HG02642 (cell line): ENCODE measurements at regions not wholly inside any gene's neighbourhood (a gene's known extent, or its start where the extent isn't known, plus 50 kb on each side); places are given as distances from the start of the nearest gene placed in this dataset.
A peak's percentile ranks its signal among the peaks of the same experiment; 100 is the strongest.

Source experiments
- ATAC-seq: cut with Tn5 transposase; IDR thresholded peaks from one replicate; pipeline ENCODE4 v1.9.1; 2021; ENCODE audit warnings: mild to moderate bottlenecking; ENCODE audit not compliant: unreplicated experiment, poor library complexity

DNA sequence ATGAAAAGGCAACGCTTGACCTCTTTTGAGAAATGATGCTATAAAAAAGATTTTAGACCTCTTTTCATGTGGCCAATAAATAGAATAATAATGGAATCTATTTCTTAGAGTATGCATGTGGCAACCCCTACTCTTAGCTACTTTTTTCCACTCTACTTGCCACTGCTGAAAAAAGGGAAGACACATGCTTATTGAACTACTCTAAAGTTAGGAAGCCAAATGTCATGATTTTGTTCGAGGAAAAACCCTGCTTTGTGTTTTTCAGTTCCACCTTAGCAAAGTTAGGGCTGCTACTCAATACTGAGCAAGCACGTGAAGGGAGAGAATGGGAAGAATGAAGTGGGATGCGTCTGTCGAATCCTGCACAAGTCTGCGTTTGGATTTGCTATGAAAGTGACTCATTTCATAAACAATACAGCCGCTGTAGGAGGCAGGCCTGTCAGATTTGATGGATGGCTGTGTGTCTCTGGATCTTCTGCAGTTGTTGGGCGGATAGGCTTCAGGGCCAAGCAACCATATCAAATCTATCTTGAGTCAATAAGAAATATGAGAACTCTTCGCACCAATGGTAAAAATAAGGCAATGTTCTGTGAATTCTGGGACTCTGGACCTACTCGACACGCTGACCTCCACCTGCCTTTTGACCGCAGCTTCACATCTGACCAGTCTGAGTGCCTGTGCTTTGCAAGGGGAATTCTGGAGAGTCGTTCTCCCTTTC lies 333.6 kb downstream of the PIK3R1 start:
- no peak for ATAC-seq

DNA sequence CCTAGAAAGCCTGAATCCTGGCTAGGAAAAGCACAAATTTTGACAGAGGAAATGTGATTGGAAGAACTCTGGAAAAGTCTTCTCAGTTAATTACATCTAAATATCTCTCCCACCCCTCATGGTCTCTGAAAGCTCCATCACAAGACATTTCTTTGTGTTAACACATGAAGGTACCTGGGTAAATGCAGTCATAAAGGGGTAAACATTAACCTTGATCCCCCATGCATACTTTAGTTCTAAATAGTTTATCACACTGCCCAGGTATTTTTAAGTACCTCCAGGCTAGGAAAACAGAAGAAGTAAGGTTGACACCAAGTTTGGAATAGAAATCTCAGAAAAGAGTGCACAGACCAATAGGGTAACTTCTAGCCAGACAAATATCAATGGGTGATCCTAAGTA lies 334.5 kb downstream of the PIK3R1 start:
- no peak for ATAC-seq

DNA sequence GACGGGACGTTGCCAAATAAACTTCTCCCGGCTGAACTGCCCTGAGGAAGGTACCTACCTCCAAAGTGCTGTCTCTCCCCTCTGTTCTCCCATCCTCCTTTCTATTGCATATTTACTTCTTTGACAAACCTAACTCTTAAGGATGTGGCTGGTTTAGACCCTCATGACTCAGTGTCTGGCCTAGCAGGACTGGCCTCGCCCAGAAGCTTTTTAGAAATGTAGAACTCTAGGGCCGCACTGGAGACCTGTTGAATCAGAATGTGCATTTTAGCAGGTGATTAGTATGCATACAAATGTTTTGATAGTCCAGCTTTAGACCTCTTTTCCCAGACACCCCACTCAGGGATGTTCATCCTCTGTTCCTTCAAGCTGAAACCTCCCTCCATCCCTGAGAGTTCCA lies 335.9 kb downstream of the PIK3R1 start:
- no peak for ATAC-seq

GRCh38 chr5:68554571-68555279 lies 339.2 kb downstream of the PIK3R1 start:
- ATAC-seq, result no peak

DNA sequence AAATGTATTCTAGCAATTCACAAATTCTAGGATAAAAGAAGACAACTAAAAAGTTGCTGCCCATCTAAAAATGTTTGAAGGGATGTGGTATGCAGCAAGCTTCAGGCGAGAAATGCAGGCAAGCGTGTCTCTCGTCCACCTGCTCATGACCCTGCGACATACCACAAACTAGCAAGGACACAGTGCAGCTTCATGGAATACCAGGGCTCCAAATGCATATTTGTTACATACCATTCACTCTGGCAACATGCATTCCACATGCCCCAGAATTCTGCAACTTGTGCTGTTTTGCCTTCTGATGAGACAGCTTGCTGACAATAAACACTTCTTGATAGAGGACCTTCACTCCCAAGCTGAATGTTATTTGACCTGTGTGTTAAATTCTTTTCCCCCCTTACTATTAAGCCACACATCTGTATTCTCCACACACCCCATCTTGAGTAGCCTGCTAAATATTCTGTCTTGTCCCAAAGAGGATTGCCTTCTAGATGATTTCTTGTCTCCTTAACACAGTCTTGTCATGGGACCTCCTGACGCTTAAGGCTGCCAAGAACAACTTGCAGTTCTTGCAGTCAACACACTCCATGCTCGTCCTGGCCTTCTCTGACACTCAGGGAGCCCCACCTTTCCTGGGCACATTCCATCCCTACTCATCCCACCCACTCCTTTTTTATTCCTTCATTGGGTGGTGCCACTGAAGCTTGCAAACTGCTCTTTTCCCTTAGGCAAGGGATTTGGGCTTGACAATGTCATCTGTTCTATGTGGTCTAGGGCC lies 340.5 kb downstream of the PIK3R1 start:
- ATAC-seq, result no peak

DNA sequence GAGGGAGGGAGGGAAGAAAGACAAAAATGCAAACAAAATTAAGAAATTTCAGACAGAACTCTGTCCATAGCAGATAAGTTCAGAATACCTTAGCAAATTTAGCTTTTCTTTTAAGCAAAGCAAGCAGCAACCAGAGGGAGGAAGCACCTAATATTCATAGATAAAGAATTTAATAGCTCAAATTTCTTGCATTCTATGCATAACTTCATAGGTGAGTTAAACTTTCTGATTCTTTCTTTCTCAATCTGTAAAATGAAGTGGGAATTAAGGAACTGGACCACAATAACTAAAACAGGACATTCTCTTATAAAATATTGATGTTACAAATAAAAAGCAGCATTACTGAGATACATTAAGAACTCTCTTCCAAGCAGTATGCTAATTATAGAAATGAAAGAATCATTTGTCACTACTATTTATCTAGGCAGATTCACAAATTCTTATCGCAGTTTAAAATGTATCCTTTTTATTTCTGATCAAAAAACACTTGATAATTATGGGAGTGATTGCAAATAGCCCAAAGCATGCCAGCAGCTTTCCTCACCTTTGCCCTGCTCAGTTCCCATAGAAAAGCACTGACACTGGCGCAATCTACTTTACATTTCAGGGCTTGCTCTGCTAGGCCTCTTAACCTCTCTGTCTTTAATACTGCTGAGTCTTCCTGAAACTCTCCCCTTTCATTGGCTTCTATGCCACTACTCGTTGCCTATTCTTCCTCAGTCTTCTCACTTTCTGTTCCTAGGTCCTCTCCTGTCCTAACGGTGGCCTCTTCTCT lies 341.8 kb downstream of the PIK3R1 start:
- no peak for ATAC-seq

DNA sequence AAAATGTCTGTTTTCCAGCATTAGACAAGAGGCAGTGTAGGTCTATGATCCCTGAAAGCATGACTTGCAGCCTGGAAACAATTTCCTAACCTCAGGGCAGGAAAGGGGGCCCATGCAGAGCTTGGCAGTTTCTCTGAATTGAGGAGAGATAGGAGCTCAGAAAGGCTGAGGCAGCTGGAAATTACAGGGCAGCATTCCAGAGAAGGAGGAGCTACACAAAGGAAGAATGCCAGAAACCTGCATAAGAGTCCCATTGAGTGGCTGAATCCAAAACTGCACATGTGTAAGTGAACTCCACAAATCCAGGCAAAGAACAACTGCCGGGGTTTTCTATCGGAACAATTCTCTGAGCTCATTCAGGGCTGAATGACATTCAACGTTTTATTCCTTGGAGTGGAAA lies 346.8 kb downstream of the PIK3R1 start:
- no peak for ATAC-seq

- ATAC-seq, result peak; percentile 93
Observed at GRCh38 chr5:68565427-68565826, 349.9 kb downstream of the PIK3R1 start.

DNA sequence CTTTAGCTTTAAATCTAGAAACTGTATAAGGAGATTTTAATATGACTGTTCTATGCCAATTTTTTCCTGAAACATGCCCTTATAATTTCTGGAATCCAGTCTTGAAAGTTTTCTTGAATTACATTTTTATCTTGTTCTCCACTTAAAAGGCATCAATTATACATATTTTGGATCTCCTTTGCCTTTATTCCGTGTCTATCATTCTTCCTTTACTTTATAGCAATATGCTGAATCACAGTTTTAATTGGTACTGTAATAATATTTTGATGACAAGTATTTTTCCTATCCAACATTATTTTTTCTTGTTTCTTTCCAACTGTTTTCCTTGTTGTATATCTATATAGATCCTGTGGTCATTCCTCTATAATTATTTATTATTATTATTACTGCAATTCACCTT lies 361.2 kb downstream of the PIK3R1 start:
- ATAC-seq, result no peak

DNA sequence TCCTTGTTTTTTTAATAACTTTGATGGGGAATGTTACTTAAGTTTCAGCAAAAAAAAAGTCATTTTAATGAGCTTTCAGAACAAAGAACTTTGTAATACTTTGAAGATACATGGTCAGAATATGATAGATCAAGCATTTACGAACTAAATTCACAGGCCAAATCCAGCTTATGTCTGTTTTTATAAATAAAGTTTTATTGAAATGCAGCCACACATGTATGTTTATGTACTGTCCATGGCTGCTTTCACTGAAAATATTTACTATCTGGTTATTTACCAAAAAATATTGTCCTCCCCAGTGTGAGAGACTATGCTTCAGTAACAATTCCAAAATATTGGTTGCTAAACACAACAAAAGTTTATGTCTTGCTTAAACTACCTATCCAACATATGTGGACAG lies 366.7 kb downstream of the PIK3R1 start:
- ATAC-seq, result no peak

- ATAC-seq, result no peak
Observed at GRCh38 chr5:68587171-68587570, 371.6 kb downstream of the PIK3R1 start.

- no peak for ATAC-seq
Observed at GRCh38 chr5:68591850-68592249, 376.3 kb downstream of the PIK3R1 start.

GRCh38 chr5:68592351-68592750 lies 376.8 kb downstream of the PIK3R1 start:
- no peak for ATAC-seq

DNA sequence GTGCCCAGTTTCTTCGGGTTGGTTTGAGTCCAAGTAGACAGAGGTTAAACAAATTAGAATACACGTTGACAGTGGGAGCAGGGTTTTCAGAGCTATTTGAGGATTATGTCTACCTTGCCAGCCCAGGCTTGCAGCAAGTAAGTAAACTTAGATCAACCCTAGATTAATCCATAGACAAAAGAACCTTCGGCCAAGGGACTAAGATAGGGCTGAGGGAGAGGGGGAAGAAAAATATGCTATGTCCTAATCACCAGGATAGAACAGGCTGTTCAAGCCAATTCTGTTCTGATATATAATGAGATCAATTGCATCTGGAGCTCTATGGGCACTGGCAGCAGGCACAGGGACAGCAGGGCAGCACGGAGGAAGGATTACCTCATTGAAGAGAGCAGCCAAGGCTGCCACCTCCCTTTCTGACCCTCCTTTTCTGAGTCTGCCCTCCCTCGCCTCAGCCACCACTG lies 377.7 kb downstream of the PIK3R1 start:
- ATAC-seq, result no peak

GRCh38 chr5:68612972-68613371 lies 397.4 kb downstream of the PIK3R1 start:
- no peak for ATAC-seq

- ATAC-seq, result no peak
Observed at GRCh38 chr5:68618501-68618900, 402.9 kb downstream of the PIK3R1 start.

GRCh38 chr5:68627001-68627400 lies 411.4 kb downstream of the PIK3R1 start:
- ATAC-seq, result no peak

DNA sequence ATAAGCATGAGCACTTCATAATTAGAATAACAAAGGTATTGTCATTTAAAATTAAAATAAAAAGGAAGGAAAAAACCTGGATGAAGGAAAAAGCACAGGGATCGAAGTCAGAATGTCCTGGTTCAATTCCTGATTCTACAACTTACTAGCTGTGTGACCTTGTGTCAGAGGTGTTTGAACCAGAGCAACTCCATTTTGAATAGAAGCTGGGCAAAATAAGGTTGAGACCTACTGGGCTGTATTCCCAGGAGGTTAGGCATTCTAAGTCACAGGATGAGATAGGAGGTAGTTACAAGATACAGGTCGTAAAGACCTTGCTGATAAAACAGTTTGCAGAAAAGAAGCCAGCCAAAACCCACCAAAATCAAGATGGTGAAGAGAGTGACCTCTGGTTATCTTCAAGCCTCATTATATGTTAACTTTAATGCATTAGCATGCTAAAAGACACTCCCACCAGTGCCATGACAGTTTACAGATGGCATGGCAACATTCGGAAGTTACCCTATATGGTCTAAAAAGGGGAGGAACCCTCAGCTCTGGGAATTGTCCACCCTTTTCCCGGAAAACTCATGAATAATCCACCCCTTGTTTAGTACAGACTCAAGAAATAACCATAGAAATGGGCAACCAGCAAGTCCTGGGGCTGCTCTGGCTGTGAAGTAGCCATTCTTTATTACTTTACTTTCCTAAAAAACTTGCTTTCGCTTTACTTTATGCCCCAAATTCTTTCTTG lies 412.7 kb downstream of the PIK3R1 start:
- ATAC-seq, result no peak

- no peak for ATAC-seq
Observed at GRCh38 chr5:68630354-68630753, 414.8 kb downstream of the PIK3R1 start.

DNA sequence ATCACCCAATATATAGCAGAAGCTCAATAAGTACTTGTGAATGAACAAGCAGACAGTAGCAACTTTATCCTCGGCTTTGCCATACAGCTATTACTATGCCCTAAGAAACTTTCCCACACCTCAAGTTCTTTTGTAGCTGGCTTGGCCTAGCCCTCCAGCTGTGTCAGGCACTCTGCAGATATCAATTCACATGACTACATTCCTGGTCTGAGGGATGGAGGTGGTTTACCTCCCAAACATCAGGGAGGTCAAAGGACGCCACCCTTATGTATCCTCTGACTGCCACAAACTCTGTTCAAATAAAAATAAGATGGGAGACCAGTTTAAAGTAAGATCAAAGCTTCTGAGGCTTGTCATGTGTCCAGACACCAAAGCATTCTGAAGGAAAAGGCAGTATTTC lies 416.3 kb downstream of the PIK3R1 start:
- no peak for ATAC-seq
